ENCODE measurements at regions not wholly inside any gene's neighbourhood (a gene's known extent, or its start where the extent isn't known, plus 50 kb on each side); places are given as distances from the start of the nearest gene placed in this dataset.
"Not testable (repeated sequence)": the region's sequence is repeated elsewhere in the genome, so short reads cannot be mapped to it uniquely, and the experiment has no call there.

DNA sequence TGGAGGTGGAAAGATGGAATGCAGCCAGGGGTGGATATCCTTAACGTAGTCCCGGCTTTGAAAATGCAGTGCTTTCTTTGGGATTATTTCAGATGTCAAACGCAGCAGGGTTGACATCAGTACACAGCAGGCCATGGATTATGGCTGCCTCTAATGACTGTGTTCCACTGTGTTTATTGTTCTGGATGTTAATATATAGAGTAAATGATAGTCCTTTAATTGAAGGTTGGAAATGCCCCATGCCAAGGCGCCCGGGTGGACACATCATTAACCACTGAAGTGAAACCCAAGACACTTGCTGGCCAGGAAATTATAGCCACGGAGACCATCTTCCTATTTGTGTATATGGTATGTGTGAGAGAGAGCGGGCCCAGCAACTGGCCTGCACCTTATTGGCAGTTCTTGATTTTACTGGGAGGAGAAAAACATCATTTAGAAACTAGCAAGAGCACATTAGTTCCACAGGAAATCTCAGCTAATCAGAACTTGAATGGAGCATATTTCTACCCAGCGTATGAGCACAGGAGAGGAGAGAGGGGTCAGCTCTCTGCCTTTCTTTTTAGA, 254.9 kb upstream of the RASGRP1 start:
- no peak for DNase-seq

DNA sequence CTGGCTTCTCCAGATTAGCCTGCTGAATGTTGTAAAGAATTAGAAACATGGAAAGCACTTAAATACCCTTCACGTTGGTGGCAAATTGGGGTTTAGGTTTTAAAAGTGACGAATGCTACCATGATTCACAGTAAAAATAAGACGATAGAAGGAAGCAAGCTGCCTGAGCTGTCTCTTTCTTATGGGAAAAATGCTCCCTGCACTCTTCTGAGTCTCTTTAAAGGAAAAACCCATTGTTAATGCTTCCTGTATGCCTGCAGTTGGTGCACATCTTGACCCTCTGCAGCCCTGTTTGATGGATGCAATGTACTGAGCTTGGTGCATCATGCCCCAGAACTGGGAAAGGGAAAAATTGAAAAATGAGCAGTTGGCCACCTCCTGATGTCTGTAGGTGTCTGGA, 258.6 kb upstream of the RASGRP1 start:
- no peak for DNase-seq

- no peak for DNase-seq
Observed at GRCh38 chr15:38824719-38825118, 260.1 kb upstream of the RASGRP1 start.

GRCh38 chr15:38826880-38827279, 262.3 kb upstream of the RASGRP1 start:
- no peak for DNase-seq

GRCh38 chr15:38828031-38828532, 263.5 kb upstream of the RASGRP1 start:
- no peak for DNase-seq

DNA sequence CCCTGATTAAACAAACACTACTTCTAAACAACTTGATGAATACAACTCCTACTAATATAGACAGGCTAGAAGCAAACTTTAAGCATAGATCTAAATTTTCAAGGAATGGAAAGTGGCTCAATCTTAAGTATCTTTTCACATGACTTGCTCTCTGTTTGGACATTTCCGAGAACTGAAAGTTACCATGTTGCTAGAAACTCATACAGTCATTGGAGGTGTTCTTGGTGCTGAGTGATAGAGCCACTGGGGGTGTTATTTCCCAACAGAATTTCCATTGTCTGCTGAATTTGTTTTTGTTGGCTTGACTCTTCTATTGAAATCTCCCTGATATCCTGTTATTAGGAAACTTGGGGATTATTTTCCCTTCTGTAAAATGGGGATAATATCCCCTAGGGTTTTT, 264.5 kb upstream of the RASGRP1 start:
- DNase-seq = no peak

DNA sequence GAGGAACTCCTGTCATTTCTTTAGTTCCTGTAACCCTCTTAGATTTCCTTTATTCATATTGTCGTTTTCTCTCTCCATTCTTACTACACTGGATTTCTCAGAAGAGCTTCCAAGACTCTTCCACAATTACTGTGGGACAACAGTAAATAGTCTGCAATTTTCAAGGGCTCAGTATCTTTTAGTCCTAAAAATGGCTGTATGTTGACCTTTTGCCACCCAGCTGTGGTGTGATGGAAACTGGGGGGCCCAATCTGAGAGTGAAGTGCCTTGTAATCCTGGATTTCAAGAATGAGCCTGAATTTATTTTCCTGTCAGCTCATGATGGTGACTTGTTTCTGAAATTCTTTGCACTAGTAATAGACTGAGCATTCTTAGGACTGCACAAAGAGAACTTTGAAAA, 277.6 kb upstream of the RASGRP1 start:
- no peak for DNase-seq

- DNase-seq = no peak
Observed at GRCh38 chr15:38843051-38843501, 278.5 kb upstream of the RASGRP1 start.

DNA sequence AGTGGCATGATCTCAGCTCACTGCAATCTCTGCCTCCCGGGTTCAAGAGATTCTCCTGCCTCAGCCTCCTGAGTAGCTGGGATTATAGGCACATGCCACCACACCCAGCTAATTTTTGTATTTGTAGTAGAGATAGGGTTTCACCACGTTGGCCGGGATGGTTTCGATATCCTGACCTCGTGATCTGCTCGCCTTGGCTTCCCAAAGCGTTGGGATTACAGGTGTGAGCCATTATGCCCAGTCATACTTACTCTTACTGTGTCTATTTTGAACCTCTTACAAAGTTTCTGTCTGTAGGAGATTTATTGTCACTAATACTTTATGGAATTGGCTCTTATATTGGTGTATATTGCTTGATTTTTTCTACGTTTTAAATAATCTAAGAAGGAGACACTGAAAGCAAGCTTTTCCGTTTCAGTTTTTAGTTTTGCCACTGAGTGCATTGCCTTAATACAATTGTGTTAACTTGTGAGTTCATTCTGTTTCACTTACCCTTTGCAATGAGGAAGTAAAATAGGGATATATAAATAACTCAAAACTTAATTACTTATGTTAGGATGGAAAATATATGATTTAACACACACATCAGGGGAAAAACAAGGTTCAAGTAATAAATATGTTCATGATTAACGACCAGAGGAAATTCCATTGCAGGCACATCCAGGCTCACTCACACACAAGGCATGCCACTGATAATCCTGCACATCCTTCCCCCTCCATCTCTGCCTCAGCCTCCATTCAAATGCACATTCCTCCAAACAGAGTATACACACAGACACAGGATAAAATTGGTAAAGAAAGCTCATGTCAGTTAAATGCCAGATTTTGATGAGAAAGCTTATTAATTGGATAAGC, 279.3 kb upstream of the RASGRP1 start:
- DNase-seq = no peak

GRCh38 chr15:38844736-38845135, 280.1 kb upstream of the RASGRP1 start:
- DNase-seq = no peak

DNA sequence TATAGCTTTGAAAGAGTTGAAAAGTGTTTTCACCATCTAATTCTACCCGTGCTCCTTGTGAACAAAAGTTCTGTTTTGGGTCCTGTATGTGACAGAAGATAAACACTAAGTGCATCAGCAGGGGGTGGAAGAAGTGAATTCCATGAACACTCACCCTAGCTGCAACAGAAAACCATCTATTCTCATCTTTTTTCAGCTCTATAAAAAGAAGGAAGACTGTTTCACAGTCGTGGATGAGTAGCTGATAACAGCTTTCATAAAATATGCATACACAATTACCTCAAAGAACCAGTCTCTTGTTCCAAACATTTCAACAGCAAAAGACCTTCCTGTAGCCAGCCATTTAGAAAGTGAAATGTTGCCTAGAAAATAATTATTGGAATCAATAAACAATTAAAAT, 281.7 kb upstream of the RASGRP1 start:
- no peak for DNase-seq

GRCh38 chr15:38847666-38848065, 283.1 kb upstream of the RASGRP1 start:
- no peak for DNase-seq

GRCh38 chr15:38849046-38849445, 284.4 kb upstream of the RASGRP1 start:
- DNase-seq = no peak

DNA sequence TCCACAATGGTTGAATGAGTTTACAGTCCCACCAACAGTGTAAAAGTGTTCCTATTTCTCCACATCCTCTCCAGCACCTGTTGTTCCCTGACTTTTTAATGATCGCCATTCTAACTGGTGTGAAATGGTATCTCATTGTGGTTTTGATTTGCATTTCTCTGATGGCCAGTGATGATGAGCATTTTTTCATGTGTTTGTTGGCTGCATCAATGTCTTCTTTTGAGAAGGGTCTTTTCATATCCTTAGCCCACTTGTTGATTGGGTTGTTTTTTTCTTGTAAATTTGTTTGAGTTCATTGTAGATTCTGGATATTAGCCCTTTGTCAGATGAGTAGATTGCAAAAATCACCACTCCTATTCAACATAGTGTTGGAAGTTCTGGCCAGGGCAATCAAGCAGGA, 287.6 kb upstream of the RASGRP1 start:
- not testable (repeated sequence) for DNase-seq

- no peak for DNase-seq
Observed at GRCh38 chr15:38853608-38854007, 289.0 kb upstream of the RASGRP1 start.

- DNase-seq = no peak
Observed at GRCh38 chr15:38854506-38854905, 289.9 kb upstream of the RASGRP1 start.

DNA sequence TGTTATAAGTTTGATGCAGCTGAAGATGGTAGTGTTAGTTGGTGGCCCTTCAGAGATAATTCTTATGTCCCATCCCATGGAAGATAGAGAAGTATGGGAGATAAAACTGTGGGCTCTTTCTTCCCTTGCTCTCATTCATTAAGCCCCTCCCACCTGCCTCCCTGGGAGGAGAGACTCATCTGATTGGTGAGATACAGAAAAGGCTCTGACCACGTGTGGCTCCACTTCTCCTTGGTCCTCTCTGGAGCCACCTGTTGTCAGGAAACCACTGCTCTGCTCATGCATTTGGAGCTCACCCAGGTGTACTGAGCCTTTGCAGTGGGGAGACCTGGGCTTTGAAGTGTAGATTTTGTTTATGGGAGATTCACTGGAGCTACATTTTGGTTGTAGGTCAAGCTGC, 293.2 kb upstream of the RASGRP1 start:
- no peak for DNase-seq

GRCh38 chr15:38859574-38859973, 295.0 kb upstream of the RASGRP1 start:
- no peak for DNase-seq

DNA sequence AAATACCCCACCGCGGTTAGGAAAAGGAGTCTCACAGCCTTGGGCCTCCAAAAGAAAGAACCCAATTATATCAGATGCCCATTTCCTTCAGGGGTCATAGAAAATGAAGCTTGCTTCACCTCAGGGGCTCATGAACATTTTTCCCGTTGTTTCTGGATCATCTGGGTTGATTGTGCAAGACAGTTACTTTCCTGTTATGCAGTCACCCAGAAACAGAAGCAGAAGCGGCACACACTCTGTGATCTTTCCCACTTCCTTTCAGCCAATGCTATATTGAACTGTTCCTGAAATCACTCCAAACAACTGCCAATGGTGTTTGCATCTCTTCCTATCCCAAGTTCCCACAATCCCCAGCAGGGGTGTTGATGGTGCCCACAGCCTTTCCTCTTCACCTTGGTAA, 295.6 kb upstream of the RASGRP1 start:
- no peak for DNase-seq

- no peak for DNase-seq
Observed at GRCh38 chr15:38860674-38861073, 296.1 kb upstream of the RASGRP1 start.

- DNase-seq = no peak
Observed at GRCh38 chr15:38861108-38861507, 296.5 kb upstream of the RASGRP1 start.

DNA sequence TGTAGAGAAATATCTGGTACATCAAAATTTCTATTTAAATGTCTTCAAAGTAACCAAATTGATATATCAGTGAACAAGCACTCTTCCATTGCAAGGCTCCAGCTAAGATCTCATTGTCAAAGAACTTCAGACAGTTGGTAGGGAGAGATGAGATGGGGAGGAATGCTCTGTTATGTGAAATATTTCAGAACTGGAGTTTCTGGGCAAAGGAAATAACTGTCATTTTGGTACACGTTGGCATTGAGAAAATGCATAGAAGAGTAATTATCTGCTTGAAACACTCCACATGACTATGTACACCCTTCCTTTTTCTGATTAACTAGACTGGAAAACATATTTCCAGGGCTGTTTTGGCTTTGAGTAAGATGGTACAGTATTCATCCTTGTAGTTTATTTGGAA, 297.5 kb upstream of the RASGRP1 start:
- no peak for DNase-seq

- no peak for DNase-seq
Observed at GRCh38 chr15:38863381-38863780, 298.8 kb upstream of the RASGRP1 start.

GRCh38 chr15:38864122-38864521, 299.5 kb upstream of the RASGRP1 start:
- DNase-seq = no peak

Data from NCI-H1048 (cell line).